GM12892 (cell line): ENCODE measurements at regions not wholly inside any gene's neighbourhood (a gene's known extent, or its start where the extent isn't known, plus 50 kb on each side); places are given as distances from the start of the nearest gene placed in this dataset.

Experiments
- POLR2A ChIP-seq: IDR thresholded peaks from 2 replicates; pipeline ENCODE4 v1.6.1; 2011; ENCODE audit warnings: low read depth, low read length, control low read depth
- POLR2AphosphoS5 ChIP-seq: IDR thresholded peaks from 2 replicates; pipeline ENCODE4 v1.6.1; 2011; ENCODE audit warnings: low read depth, low read length, control low read depth

DNA sequence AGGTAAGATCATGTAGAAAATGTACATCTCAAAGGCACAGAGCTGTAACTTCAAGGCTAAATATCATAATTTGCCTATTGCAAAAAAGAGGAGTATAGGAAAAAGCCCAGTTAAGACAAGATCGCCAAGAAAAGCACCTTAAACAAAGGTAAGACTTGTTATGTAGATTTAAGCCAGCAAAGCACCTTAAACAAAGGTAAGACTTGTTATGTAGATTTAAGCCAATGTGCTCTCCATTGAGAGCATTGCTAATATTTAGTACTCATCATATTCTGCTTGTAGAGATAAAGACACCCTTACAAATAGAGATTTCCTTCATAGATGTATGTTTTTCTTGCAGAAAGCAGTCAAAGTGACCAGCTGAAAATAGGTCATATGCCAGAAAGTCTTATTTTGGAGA is 115.8 kb downstream of the ADAM29 start:
- TF ChIP-seq POLR2A (no peak), POLR2AphosphoS5 (no peak)
